Neuronal stem cell (in vitro differentiated cells): ENCODE measurements at regions not wholly inside any gene's neighbourhood (a gene's known extent, or its start where the extent isn't known, plus 50 kb on each side); places are given as distances from the start of the nearest gene placed in this dataset.

Experiments used
- DNase-seq: peaks from one replicate; pipeline ENCODE4 v3.0.0-alpha.2; 2013; ENCODE audit warnings: low spot score
- H2AFZ ChIP-seq: one replicate; pipeline ENCODE4 v1.6.1; 2013; ENCODE audit warnings: mild to moderate bottlenecking, low read length, inconsistent platforms
- H2AK5ac ChIP-seq: 2 replicates; pipeline ENCODE4 v1.6.1; 2013; ENCODE audit warnings: low read depth, mild to moderate bottlenecking, inconsistent platforms, low read length, moderate library complexity, mixed read lengths
- H2BK120ac ChIP-seq: 2 replicates; pipeline ENCODE4 v1.6.1; 2013; ENCODE audit warnings: low read depth, mild to moderate bottlenecking, inconsistent platforms, low read length, moderate library complexity, mixed read lengths
- H2BK12ac ChIP-seq: one replicate; pipeline ENCODE4 v1.6.1; 2013; ENCODE audit warnings: low read length, inconsistent platforms
- H2BK15ac ChIP-seq: 2 replicates; pipeline ENCODE4 v1.6.1; 2013; ENCODE audit warnings: mild to moderate bottlenecking, low read length, inconsistent platforms, mixed read lengths
- H2BK5ac ChIP-seq: one replicate; pipeline ENCODE4 v1.6.1; 2013; ENCODE audit warnings: inconsistent platforms, mild to moderate bottlenecking, low read length, moderate library complexity
- H3K14ac ChIP-seq: one replicate; pipeline ENCODE4 v1.6.1; 2013; ENCODE audit warnings: low read length, inconsistent platforms
- H3K18ac ChIP-seq: 2 replicates; pipeline ENCODE4 v1.6.1; 2013; ENCODE audit warnings: low read length, inconsistent platforms
- H3K23ac ChIP-seq: 2 replicates; pipeline ENCODE4 v1.6.1; 2013; ENCODE audit warnings: low read depth, mild to moderate bottlenecking, mixed read lengths, low read length, inconsistent platforms; ENCODE audit not compliant: poor library complexity
- H3K27ac ChIP-seq: replicated peaks from 3 replicates; pipeline ENCODE4 v1.5.1; 2013; ENCODE audit warnings: low read length, inconsistent platforms
- H3K27me3 ChIP-seq, 3 experiments: 2 replicates each; pipeline ENCODE4 v1.6.1; 2013; ENCODE audit warnings: low read length in 3 of 3, mild to moderate bottlenecking in 2 of 3, inconsistent platforms in 1 of 3, low read depth in 1 of 3, mixed read lengths in 1 of 3, moderate library complexity in 1 of 3; ENCODE audit not compliant: control insufficient read depth in 3 of 3, insufficient read depth in 3 of 3
- H3K36me3 ChIP-seq, 2 donors: replicated peaks in 1 of 2; 2 replicates each; pipeline ENCODE4 v1.6.1; 2013; ENCODE audit warnings: low read length in 2 of 2; ENCODE audit not compliant: control insufficient read depth in 2 of 2, insufficient read depth in 2 of 2
- H3K4ac ChIP-seq: 2 replicates; pipeline ENCODE4 v1.6.1; 2013; ENCODE audit warnings: inconsistent platforms, mild to moderate bottlenecking, low read length, moderate library complexity
- H3K4me1 ChIP-seq, 2 donors: 1 replicate in 1 of 2; 2 replicates in 1 of 2; pipeline ENCODE4 v1.6.1; 2013; ENCODE audit warnings: low read length in 2 of 2, low read depth in 1 of 2; ENCODE audit not compliant: control insufficient read depth in 2 of 2, insufficient read depth in 1 of 2
- H3K4me2 ChIP-seq: one replicate; pipeline ENCODE4 v1.6.1; 2013; ENCODE audit warnings: mild to moderate bottlenecking, low read length, inconsistent platforms; ENCODE audit not compliant: insufficient read depth, poor library complexity, severe bottlenecking
- H3K4me3 ChIP-seq, 2 donors: 2 replicates each; pipeline ENCODE4 v1.5.1; 2013; ENCODE audit warnings: low read length in 2 of 2, mild to moderate bottlenecking in 2 of 2, inconsistent platforms in 1 of 2, moderate library complexity in 1 of 2
- H3K79me1 ChIP-seq: one replicate; pipeline ENCODE4 v1.6.1; 2013; ENCODE audit warnings: low read depth, mild to moderate bottlenecking, inconsistent platforms, low read length, moderate library complexity
- H3K9ac ChIP-seq: one replicate; pipeline ENCODE4 v1.6.1; 2013; ENCODE audit warnings: mild to moderate bottlenecking, low read depth, low read length, inconsistent platforms; ENCODE audit not compliant: poor library complexity
- H3K9me3 ChIP-seq, 2 donors: replicated peaks in 1 of 2; 2 replicates each; pipeline versions ENCODE3 to v1.6.1; 2013; ENCODE audit warnings: low read length in 2 of 2, mild to moderate bottlenecking in 2 of 2, inconsistent platforms in 1 of 2, low read depth in 1 of 2, mixed read lengths in 1 of 2, moderate library complexity in 1 of 2; ENCODE audit not compliant: control insufficient read depth in 2 of 2, insufficient read depth in 1 of 2
- H4K8ac ChIP-seq: one replicate; pipeline ENCODE4 v1.6.1; 2013; ENCODE audit warnings: low read depth, mild to moderate bottlenecking, inconsistent platforms, low read length, moderate library complexity
- H4K91ac ChIP-seq: one replicate; pipeline ENCODE4 v1.6.1; 2013; ENCODE audit warnings: low read length, low read depth, mild to moderate bottlenecking, inconsistent platforms; ENCODE audit not compliant: poor library complexity
- WGBS, 2 donors: extraction: QIAGEN DNeasy Blood & Tissue Kit; methylation state at CpG; one replicate each; pipeline ENCODE4 v1.1.7; 2013; ENCODE audit warnings: missing lambda C conversion rate in 2 of 2, mixed read lengths in 1 of 2; ENCODE audit not compliant: insufficient read length in 2 of 2, insufficient replicate concordance in 1 of 2; ENCODE audit errors: extremely low coverage in 2 of 2; 5-methylcytosine and 5-hydroxymethylcytosine counted together

GRCh38 chr1:168473126-168473525 lies 70.7 kb downstream of the XCL2 start:
- Histone ChIP-seq H3K9ac (no peak overlapping the region), H3K14ac (no peak overlapping the region), H3K4me2 (no peak overlapping the region), H3K9me3 (peaks cover 0 to 3% of the 10 kb centered on the region in 2 donors), H3K27ac (no peak overlapping the region), H3K23ac (no peak overlapping the region), H3K4ac (no peak overlapping the region), H3K18ac (no peak overlapping the region), H3K79me1 (no peaks in the 10 kb centered on the region), H4K8ac (no peak overlapping the region), H4K91ac (no peak overlapping the region), H2BK15ac (no peak overlapping the region), H2BK12ac (no peak overlapping the region), H3K4me3 (no peak overlapping the region), H2BK5ac (no peak overlapping the region), H2BK120ac (no peak overlapping the region), H2AFZ (no peak overlapping the region), H3K27me3 (no peaks in the 10 kb centered on the region), H2AK5ac (no peak overlapping the region), H3K36me3 (no peaks in the 10 kb centered on the region), H3K4me1 (peaks cover 0 to 2% of the 10 kb centered on the region in 2 donors)
- no peak for DNase-seq

DNA sequence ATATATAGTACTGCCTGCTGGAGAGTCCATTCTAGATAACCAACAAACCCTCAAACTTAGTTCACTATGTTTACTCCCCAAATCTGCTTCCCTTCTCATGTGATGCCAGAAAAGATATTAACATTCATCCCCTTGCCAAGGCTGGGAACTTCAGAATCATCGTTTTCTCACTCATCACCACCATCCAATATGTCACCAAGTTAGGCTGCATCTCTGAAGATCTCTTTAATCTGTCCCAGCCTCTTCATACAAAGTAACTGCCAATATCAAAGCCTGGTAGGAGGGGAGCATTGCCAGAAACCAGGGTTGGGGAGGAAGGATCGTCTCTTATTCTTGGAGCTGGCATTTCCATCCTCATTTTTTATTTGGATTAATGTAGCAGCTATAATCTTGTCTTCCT lies 71.6 kb downstream of the XCL2 start:
- H2AK5ac ChIP-seq, result no peak overlapping the region
- no peak overlapping the region for H2AFZ ChIP-seq
- no peak overlapping the region for H2BK5ac ChIP-seq
- no peaks in the 10 kb centered on the region for H3K27me3 ChIP-seq
- H3K4me2 ChIP-seq, result no peak overlapping the region
- no peak overlapping the region for H3K23ac ChIP-seq
- H4K8ac ChIP-seq, result no peak overlapping the region
- H3K4me3 ChIP-seq, result no peak overlapping the region
- no peaks in the 10 kb centered on the region for H3K79me1 ChIP-seq
- no peaks in the 10 kb centered on the region for H3K36me3 ChIP-seq
- H3K27ac ChIP-seq, result no peak overlapping the region
- H3K14ac ChIP-seq, result no peak overlapping the region
- no peak overlapping the region for H4K91ac ChIP-seq
- no peak overlapping the region for H2BK12ac ChIP-seq
- H2BK120ac ChIP-seq, result no peak overlapping the region
- H3K4ac ChIP-seq, result no peak overlapping the region
- no peak overlapping the region for H2BK15ac ChIP-seq
- no peak overlapping the region for H3K18ac ChIP-seq
- peaks cover 0 to 4% of the 10 kb centered on the region in 2 donors for H3K4me1 ChIP-seq
- H3K9ac ChIP-seq, result no peak overlapping the region
- no peak for DNase-seq
- no CpG with 5 or more reads among the region's 2 CpGs for WGBS, 2 donors
- H3K9me3 ChIP-seq, result peaks cover 0 to 3% of the 10 kb centered on the region in 2 donors

DNA sequence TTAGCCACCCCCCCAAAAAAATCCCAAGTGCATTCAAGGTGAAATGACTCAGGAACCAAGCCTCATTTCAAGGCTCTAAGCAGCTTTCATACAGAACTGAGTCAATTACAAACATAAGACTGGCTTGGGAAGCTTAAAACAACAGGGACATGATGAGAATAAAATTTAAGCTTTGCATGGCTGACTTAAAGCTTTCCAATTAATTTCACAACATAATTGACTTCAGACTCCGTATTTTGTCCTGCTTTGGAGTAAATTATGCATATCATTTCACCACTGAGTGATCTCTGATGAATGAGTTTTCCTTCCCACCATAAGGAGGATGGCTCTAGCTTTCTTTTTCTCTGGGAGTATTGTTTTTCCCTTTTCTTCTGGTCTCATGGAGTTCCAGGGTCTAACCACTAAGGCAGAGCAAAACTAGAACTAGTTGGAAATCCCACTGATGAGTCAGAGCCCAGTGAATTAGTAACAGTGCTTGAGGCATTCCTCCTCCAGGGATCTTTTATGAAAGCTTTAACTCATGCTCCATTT lies 72.8 kb downstream of the XCL2 start:
- H3K18ac ChIP-seq, result no peak overlapping the region
- WGBS, 2 donors, result no CpG with 5 or more reads among the region's 1 CpG
- no peak overlapping the region for H2BK15ac ChIP-seq
- H3K9me3 ChIP-seq, result peaks cover 0 to 3% of the 10 kb centered on the region in 2 donors
- no peak overlapping the region for H2AK5ac ChIP-seq
- no peak overlapping the region for H2BK12ac ChIP-seq
- H3K4me2 ChIP-seq, result no peak overlapping the region
- H3K4me1 ChIP-seq, result peaks cover 0 to 6% of the 10 kb centered on the region in 2 donors
- H3K79me1 ChIP-seq, result no peaks in the 10 kb centered on the region
- H3K23ac ChIP-seq, result no peak overlapping the region
- no peak overlapping the region for H4K8ac ChIP-seq
- no peak overlapping the region for H3K14ac ChIP-seq
- no peak overlapping the region for H3K4ac ChIP-seq
- no peaks in the 10 kb centered on the region for H3K36me3 ChIP-seq
- H2AFZ ChIP-seq, result no peak overlapping the region
- H3K27ac ChIP-seq, result no peak overlapping the region
- no peaks in the 10 kb centered on the region for H3K27me3 ChIP-seq
- no peak overlapping the region for H4K91ac ChIP-seq
- no peak overlapping the region for H2BK5ac ChIP-seq
- DNase-seq, result no peak
- H3K4me3 ChIP-seq, result no peak overlapping the region
- H2BK120ac ChIP-seq, result no peak overlapping the region
- H3K9ac ChIP-seq, result no peak overlapping the region

DNA sequence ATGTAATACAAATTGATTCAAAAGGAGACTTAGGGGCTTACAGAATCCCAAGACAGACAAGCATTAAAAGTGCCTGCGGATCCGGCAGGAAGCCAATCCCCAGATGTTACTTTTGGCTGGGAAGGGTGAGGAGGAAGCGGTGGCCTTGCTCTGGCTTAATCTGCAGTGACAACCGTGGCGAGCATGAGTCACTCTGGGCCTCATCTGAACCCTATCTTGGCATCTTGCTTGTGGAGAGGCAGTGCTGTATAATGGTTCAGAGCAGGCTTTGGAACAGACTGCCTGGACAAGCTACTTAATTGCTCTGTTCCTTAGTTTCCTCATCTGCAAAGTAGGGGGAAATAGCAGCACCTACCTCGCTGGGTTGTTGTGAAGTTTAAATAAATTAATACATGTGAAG lies 74.1 kb downstream of the XCL2 start:
- no CpG with 5 or more reads among the region's 6 CpGs for WGBS, 2 donors
- Histone ChIP-seq H2AFZ (no peak overlapping the region), H3K14ac (no peak overlapping the region), H3K36me3 (no peaks in the 10 kb centered on the region), H2BK12ac (no peak overlapping the region), H4K91ac (no peak overlapping the region), H3K4me3 (no peak overlapping the region), H3K27me3 (no peaks in the 10 kb centered on the region), H3K4me1 (peaks cover 0 to 6% of the 10 kb centered on the region in 2 donors), H3K27ac (no peak overlapping the region), H2BK5ac (no peak overlapping the region), H3K9me3 (peaks cover 0 to 3% of the 10 kb centered on the region in 2 donors), H3K79me1 (no peaks in the 10 kb centered on the region), H3K4ac (no peak overlapping the region), H3K4me2 (no peak overlapping the region), H3K18ac (no peak overlapping the region), H3K9ac (no peak overlapping the region), H3K23ac (no peak overlapping the region), H2AK5ac (no peak overlapping the region), H2BK120ac (no peak overlapping the region), H4K8ac (no peak overlapping the region), H2BK15ac (no peak overlapping the region)
- DNase-seq, result no peak
